ENCODE measurements at regions not wholly inside any gene's neighbourhood (a gene's known extent, or its start where the extent isn't known, plus 50 kb on each side); places are given as distances from the start of the nearest gene placed in this dataset.

DNA sequence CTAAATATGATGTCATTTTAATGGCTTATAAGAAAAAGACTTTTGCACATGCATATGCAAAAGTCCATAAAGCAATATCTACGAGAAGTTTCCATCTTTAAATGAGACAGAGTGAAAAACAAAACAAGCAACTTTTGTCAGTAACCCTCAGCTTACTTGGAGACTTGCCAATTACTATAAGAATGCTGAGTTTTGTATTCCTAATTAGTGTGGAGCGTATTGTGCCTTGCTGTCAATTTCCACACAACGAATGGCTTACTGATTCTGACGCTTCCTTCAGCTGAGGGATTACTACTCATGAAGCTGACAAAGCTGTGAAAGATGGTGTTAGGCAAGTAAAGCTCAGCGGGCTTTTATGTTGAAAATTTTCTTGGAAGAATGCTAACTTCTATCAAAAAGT lies 440.4 kb upstream of the ADAMTS5 start:
- TF ChIP-seq, protein P1, sequence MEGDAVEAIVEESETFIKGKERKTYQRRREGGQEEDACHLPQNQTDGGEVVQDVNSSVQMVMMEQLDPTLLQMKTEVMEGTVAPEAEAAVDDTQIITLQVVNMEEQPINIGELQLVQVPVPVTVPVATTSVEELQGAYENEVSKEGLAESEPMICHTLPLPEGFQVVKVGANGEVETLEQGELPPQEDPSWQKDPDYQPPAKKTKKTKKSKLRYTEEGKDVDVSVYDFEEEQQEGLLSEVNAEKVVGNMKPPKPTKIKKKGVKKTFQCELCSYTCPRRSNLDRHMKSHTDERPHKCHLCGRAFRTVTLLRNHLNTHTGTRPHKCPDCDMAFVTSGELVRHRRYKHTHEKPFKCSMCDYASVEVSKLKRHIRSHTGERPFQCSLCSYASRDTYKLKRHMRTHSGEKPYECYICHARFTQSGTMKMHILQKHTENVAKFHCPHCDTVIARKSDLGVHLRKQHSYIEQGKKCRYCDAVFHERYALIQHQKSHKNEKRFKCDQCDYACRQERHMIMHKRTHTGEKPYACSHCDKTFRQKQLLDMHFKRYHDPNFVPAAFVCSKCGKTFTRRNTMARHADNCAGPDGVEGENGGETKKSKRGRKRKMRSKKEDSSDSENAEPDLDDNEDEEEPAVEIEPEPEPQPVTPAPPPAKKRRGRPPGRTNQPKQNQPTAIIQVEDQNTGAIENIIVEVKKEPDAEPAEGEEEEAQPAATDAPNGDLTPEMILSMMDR (IDR thresholded peaks at IDR 0.05): no peak
- TF ChIP-seq POLR2A (IDR thresholded peaks at IDR 0.05): no peak
